ENCODE measurements at regions not wholly inside any gene's neighbourhood (a gene's known extent, or its start where the extent isn't known, plus 50 kb on each side); places are given as distances from the start of the nearest gene placed in this dataset.

DNA sequence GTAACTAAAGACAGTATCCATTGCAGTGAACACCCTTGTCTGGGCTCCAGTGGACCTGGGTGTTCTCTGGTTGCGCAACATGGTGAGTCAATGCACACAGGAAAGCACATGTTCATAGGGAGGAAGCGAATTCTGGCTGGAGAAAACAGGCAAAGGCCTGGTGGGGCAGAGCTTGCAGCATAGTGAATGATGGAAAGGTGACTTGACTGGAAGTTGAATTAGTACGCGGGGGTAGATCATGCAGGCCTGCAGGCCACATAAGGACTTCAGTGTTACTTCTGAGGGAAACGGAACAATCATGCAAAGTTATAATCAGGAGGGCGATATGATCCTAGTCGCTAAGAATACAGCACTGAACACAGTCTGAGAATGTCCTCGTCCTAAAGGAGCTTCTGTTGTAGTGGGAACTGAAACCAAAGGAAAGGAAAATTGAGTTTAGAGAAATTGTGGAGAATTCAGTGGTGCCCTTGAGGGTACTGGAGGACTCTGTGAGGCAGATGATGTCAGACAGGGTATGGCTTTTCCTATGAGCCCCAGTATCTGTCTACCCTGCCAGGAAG, 71.9 kb upstream of the RANBP3L start:
- DNase-seq (ENCODE audit: low read depth, low spot score), result peak; percentile 61
- H3K4me3 ChIP-seq (ENCODE audit: low read depth, low read length), result no peak overlapping the region
- TF ChIP-seq, protein P1, sequence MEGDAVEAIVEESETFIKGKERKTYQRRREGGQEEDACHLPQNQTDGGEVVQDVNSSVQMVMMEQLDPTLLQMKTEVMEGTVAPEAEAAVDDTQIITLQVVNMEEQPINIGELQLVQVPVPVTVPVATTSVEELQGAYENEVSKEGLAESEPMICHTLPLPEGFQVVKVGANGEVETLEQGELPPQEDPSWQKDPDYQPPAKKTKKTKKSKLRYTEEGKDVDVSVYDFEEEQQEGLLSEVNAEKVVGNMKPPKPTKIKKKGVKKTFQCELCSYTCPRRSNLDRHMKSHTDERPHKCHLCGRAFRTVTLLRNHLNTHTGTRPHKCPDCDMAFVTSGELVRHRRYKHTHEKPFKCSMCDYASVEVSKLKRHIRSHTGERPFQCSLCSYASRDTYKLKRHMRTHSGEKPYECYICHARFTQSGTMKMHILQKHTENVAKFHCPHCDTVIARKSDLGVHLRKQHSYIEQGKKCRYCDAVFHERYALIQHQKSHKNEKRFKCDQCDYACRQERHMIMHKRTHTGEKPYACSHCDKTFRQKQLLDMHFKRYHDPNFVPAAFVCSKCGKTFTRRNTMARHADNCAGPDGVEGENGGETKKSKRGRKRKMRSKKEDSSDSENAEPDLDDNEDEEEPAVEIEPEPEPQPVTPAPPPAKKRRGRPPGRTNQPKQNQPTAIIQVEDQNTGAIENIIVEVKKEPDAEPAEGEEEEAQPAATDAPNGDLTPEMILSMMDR (IDR thresholded peaks at IDR 0.05; ENCODE audit: low read depth, low read length), result no peak

GRCh38 chr5:36374266-36374862, 72.7 kb upstream of the RANBP3L start:
- TF ChIP-seq, protein P1 (IDR thresholded peaks at IDR 0.05; ENCODE audit: low read depth, low read length), result no peak
- DNase-seq (ENCODE audit: low read depth, low spot score), result peak; percentile 89
- H3K4me3 ChIP-seq (ENCODE audit: low read depth, low read length), result no peak overlapping the region
- in situ Hi-C loops (cut with HindIII; ENCODE audit: low sequenced_read_pairs), result no loop called here

More for the DNA sequence above, 71.9 kb upstream of the RANBP3L start:
- in situ Hi-C loops (cut with HindIII; ENCODE audit: low sequenced_read_pairs), result no loop called here

DNA sequence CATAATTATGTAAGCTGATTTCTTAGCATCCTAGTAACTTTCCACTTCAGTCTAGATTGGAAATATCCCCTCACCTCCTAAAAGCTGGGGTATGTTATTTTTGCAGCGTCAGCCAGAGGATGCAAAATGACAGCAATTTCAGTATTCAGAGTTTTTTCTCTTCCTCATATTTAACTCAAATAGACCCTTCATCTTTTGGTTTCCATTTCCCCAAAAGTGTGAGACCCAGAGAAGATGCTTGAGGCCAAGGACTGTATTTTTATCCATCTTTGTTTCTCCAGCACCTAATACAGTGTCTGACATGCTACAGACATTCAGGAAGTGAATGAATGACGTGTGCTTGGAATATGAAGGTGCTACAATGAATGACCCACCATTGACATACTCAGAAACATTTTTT, 75.5 kb upstream of the RANBP3L start:
- TF ChIP-seq, protein P1 (IDR thresholded peaks at IDR 0.05; ENCODE audit: low read depth, low read length), result no peak
- DNase-seq (ENCODE audit: low read depth, low spot score), result no peak
- in situ Hi-C loops (cut with HindIII; ENCODE audit: low sequenced_read_pairs), result no loop called here
- no peak overlapping the region for H3K4me3 ChIP-seq (ENCODE audit: low read depth, low read length)

DNA sequence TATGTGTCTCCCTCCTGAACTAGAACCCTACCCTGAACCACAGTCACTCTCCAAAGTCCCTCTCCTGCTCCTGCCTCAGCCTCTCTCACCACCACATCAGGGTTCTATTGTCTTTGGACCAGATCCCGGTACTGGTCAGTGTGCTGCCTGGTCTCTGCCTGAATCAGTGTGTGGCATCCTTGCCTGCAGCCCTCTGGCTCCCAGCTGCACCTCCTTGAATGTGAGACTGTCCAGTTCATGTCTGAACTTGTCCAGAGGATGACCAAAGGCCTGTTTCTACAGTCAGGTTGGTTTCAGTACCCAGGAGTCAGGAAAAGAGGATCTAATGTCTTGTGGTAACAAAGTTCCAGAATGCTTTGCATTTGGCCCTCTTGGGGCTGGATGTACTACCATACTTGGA, 76.8 kb upstream of the RANBP3L start:
- peak; percentile 60 for DNase-seq (ENCODE audit: low read depth, low spot score)
- TF ChIP-seq, protein P1 (IDR thresholded peaks at IDR 0.05; ENCODE audit: low read depth, low read length), result no peak
- in situ Hi-C loops (cut with HindIII; ENCODE audit: low sequenced_read_pairs), result no loop called here
- H3K4me3 ChIP-seq (ENCODE audit: low read depth, low read length), result no peak overlapping the region

GRCh38 chr5:36382890-36383289, 81.2 kb upstream of the RANBP3L start:
- TF ChIP-seq, protein P1 (IDR thresholded peaks at IDR 0.05; ENCODE audit: low read depth, low read length), result no peak
- no peak overlapping the region for H3K4me3 ChIP-seq (ENCODE audit: low read depth, low read length)
- DNase-seq (ENCODE audit: low read depth, low spot score), result no peak
- in situ Hi-C loops (cut with HindIII; ENCODE audit: low sequenced_read_pairs), result no loop called here

- DNase-seq (ENCODE audit: low read depth, low spot score), result no peak
- H3K4me3 ChIP-seq (ENCODE audit: low read depth, low read length), result no peak overlapping the region
- in situ Hi-C loops (cut with HindIII; ENCODE audit: low sequenced_read_pairs), result no loop called here
- TF ChIP-seq, protein P1 (IDR thresholded peaks at IDR 0.05; ENCODE audit: low read depth, low read length), result no peak
Measured at GRCh38 chr5:36383942-36384341, 82.2 kb upstream of the RANBP3L start.

Measured in astrocyte of the spinal cord (primary cell).